Suprapubic skin (tissue), 4 donors: ENCODE measurements at regions not wholly inside any gene's neighbourhood (a gene's known extent, or its start where the extent isn't known, plus 50 kb on each side); places are given as distances from the start of the nearest gene placed in this dataset.
A peak's percentile ranks its signal among the peaks of the same experiment; 100 is the strongest.
"Not testable (repeated sequence)": the region's sequence is repeated elsewhere in the genome, so short reads cannot be mapped to it uniquely, and the experiment has no call there.

Experiments
- DNase-seq, 2 donors: peaks; one replicate each; pipeline ENCODE4 v3.0.0-alpha.2; 2019; ENCODE audit warnings: low spot score in 2 of 2
- H3K27ac ChIP-seq: fragments of 200-600 bp; sonication (generic); one replicate; pipeline ENCODE4 v1.5.1; 2019
- H3K27me3 ChIP-seq: fragments of 200-600 bp; sonication (generic); one replicate; pipeline ENCODE4 v1.5.1; 2019
- H3K36me3 ChIP-seq: fragments of 200-600 bp; sonication (generic); one replicate; pipeline ENCODE4 v1.5.1; 2019
- H3K4me1 ChIP-seq: fragments of 200-600 bp; sonication (generic); one replicate; pipeline ENCODE4 v1.5.1; 2019
- H3K4me3 ChIP-seq: fragments of 200-600 bp; sonication (generic); one replicate; pipeline ENCODE4 v1.5.1; 2019; ENCODE audit warnings: mild to moderate bottlenecking
- H3K9me3 ChIP-seq: fragments of 200-600 bp; sonication (generic); one replicate; pipeline ENCODE4 v1.5.1; 2019
- EP300 ChIP-seq: sonication (generic); formaldehyde crosslinking; IDR thresholded peaks from one replicate; pipeline ENCODE4 v1.6.1; 2017; ENCODE audit warnings: antibody characterized with exemption
- POLR2A ChIP-seq, 2 donors: fragments of 450-650 bp; IDR thresholded peaks; one replicate each; pipeline ENCODE4 v1.6.1; 2017; ENCODE audit warnings: antibody characterized with exemption in 2 of 2, mild to moderate bottlenecking in 2 of 2, moderate library complexity in 2 of 2
- POLR2AphosphoS5 ChIP-seq, 3 donors: sonication (generic); formaldehyde crosslinking; IDR thresholded peaks; one replicate each; pipeline ENCODE4 v1.6.1; 2017; ENCODE audit warnings: antibody characterized with exemption in 3 of 3
- WGBS: methylation state at CpG from one replicate; pipeline ENCODE4 v1.1.5; 2018; 5-methylcytosine and 5-hydroxymethylcytosine counted together
- TF ChIP-seq, protein P1 (sequence below), 2 donors: fragments of 200-600 bp in 1 of 2; fragments of 450-650 bp in 1 of 2; sonication (generic) in 1 of 2; IDR thresholded peaks; one replicate each; pipeline ENCODE4 v1.5.1; 2016 to 2019; ENCODE audit warnings: antibody characterized with exemption in 2 of 2, mild to moderate bottlenecking in 1 of 2, moderate library complexity in 1 of 2

DNA sequence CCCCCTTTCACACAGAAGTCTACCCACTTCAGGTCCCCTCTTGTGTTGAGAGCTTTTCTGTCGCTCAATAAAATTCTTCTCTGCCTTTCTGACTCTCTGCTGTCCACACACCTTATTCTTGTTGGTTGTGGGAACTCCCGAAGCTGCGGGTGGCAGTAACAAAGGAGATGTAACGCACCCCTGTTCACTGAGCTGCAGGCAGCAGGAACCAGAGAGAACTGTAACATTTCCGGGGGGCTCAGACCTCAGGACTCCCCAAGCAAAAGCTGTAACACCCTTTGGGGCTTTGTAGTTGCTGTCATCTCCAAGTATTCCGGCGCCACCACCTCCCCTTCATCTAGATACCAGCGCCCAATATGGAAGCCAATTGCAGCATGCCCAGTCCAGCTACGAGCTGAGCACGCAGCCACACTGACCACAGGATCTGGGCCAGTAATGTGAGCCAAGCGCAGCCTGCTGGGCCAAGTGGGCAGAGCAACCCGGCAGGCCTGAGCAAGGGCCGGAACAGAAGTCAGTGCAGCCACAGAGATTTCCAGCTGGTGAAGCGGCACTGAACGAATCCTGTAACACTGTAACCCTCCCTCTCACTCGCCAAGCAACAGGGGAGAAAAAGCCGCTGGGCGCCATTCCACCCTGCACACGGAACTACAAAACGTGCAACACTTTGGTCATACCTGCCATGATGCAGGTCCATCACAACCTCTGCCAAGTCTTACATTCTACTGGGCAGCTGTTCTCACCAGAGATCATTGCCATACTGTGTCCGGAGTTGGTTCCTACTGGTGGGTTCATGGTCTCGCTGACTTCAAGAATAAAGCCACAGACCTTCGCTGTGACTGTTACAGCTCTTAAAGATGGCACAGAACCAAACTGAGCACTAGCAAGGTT lies 194.3 kb downstream of the SPATA31A6 start:
- H3K4me1 ChIP-seq, H3K27ac ChIP-seq, H3K36me3 ChIP-seq, H3K4me3 ChIP-seq, H3K27me3 ChIP-seq, DNase-seq, H3K9me3 ChIP-seq: not testable (repeated sequence)
- 85% methylated on average over 21 of the region's 23 CpGs for WGBS

DNA sequence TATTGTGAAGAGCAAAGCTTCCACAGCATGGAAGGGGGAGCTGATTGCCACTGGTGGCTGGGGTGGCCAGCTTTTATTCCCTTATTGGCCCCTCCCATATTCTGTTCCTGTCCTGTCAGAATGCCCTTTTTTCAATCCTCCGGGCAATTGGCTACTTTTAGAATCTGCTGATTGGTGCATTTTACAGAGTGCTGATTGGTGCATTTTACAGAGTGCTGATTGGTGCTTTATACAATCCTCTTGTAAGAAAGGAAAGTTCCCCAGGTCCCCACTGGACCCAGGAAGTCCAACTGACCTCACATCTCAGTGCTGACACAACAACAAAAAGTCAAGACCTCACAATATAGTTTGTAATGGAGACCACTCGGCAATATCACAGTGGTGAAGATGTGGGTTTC lies 195.0 kb downstream of the SPATA31A6 start:
- WGBS = 94% methylated on average over 2 of the region's 2 CpGs
- DNase-seq = no peak
- no peaks in the 10 kb centered on the region for H3K27me3 ChIP-seq
- TF ChIP-seq POLR2A (IDR thresholded peaks at IDR 0.05) (no peak), POLR2AphosphoS5 (IDR thresholded peaks at IDR 0.05) (no peak), EP300 (no peak)
- TF ChIP-seq, protein P1, sequence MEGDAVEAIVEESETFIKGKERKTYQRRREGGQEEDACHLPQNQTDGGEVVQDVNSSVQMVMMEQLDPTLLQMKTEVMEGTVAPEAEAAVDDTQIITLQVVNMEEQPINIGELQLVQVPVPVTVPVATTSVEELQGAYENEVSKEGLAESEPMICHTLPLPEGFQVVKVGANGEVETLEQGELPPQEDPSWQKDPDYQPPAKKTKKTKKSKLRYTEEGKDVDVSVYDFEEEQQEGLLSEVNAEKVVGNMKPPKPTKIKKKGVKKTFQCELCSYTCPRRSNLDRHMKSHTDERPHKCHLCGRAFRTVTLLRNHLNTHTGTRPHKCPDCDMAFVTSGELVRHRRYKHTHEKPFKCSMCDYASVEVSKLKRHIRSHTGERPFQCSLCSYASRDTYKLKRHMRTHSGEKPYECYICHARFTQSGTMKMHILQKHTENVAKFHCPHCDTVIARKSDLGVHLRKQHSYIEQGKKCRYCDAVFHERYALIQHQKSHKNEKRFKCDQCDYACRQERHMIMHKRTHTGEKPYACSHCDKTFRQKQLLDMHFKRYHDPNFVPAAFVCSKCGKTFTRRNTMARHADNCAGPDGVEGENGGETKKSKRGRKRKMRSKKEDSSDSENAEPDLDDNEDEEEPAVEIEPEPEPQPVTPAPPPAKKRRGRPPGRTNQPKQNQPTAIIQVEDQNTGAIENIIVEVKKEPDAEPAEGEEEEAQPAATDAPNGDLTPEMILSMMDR (IDR thresholded peaks at IDR 0.05) = no peak
- no peak overlapping the region for H3K4me3 ChIP-seq
- no peak overlapping the region for H3K27ac ChIP-seq
- no peaks in the 10 kb centered on the region for H3K4me1 ChIP-seq
- H3K9me3 ChIP-seq = no peaks in the 10 kb centered on the region
- H3K36me3 ChIP-seq = no peaks in the 10 kb centered on the region

DNA sequence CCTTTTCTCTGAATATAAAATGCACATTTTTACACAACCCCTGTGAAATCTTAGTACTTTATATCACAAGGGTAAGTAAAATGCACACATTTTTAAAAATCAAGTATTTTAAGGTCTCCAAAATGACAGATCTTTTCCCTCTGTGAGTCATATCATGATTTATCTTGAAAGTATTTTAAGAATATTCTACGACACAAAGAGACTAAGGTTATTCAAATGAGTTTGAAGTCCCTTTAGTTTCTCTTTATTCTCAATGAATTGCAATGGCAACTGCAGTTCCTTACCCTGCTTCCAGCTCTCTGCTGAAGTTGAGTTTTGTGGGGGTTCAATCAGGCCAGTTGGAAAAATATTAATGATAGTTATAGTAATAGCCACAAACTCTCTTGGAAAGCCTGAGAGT lies 196.1 kb downstream of the SPATA31A6 start:
- not testable (repeated sequence) for H3K4me1 ChIP-seq, H3K9me3 ChIP-seq, H3K27me3 ChIP-seq, H3K27ac ChIP-seq, H3K4me3 ChIP-seq, DNase-seq, H3K36me3 ChIP-seq
- WGBS = 29% methylated on average over 1 of the region's 1 CpG

DNA sequence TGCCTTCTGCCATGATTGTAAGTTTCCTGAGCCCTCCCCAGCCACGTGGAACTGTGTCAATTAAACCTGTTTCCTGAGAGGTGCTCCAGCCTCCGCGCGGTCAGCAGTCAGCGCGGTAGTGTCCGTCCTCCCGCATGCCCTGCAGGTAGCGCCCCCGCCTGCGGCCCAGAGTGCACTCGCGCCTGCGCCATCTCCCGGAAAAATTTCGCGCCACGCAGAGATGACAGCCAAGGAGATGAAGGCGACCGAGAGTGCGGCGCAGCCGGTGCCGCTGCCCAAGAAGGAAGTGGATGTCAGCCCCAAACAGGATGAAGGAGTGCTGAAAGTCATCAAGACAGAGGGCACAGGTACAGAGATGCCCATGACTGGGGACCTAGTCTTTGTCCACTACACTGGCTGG lies 201.1 kb downstream of the SPATA31A6 start:
- not testable (repeated sequence) for H3K4me3 ChIP-seq, DNase-seq, H3K27me3 ChIP-seq, H3K9me3 ChIP-seq, H3K27ac ChIP-seq, H3K4me1 ChIP-seq, H3K36me3 ChIP-seq
- WGBS = 97% methylated on average over 24 of the region's 24 CpGs

DNA sequence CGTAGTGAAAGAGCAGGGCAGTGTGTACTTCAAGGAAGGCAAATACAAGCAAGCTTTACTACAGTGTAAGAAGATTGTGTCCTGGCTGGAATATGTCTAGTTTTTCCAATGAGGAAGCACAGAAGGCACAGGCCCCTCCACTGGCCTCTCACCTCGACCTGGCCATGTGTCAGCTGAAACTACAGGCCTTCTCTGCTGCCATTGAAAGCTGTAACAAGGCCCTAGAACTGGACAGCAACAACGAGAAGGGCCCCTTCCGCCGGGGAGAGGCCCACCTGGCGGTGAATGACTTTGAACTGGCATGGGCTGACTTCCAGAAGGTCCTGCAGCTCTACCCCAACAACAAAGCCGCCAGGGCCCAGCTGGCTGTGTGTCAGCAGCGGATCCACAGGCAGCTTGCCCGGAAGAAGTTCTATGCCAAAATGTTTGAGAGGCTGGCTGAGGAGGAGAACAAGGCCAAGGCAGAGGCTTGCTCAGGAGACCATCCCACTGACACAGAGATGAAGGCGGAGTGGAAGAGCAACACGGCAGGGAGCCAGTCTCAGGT lies 202.2 kb downstream of the SPATA31A6 start:
- peak in 1 of 2 donors; percentile 64 for DNase-seq
- not testable (repeated sequence) for H3K27ac ChIP-seq, H3K36me3 ChIP-seq, H3K4me1 ChIP-seq, H3K4me3 ChIP-seq, H3K9me3 ChIP-seq, H3K27me3 ChIP-seq
- 63% methylated on average over 9 of the region's 11 CpGs for WGBS

DNA sequence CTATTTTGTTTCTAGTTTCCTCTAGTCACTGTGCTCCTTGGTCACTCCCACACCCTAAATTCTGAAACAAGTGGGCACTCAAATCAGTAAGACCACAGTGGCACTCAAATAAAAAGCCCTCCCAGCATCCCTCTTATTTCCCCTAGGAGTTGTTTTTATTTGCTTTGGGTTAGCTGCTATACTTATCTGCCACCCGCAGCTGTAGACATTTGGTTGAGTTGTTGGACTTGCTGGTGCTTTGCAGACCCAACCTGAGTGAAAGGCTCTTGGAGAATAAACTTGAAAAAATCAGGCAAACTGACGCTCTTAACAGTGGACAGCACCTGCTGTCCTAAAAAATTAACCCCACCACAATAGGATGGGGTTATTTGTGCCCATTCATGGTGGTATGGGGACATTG lies 203.0 kb downstream of the SPATA31A6 start:
- DNase-seq = no peak
- Histone ChIP-seq H3K36me3 (no peaks in the 10 kb centered on the region), H3K4me1 (no peaks in the 10 kb centered on the region), H3K4me3 (no peak overlapping the region), H3K27ac (no peak overlapping the region), H3K9me3 (no peaks in the 10 kb centered on the region), H3K27me3 (no peaks in the 10 kb centered on the region)
- TF ChIP-seq POLR2A (IDR thresholded peaks at IDR 0.05) (no peak), POLR2AphosphoS5 (IDR thresholded peaks at IDR 0.05) (no peak), EP300 (no peak)
- TF ChIP-seq, protein P1 (IDR thresholded peaks at IDR 0.05) = no peak
- WGBS = 68% methylated on average over 2 of the region's 2 CpGs

DNA sequence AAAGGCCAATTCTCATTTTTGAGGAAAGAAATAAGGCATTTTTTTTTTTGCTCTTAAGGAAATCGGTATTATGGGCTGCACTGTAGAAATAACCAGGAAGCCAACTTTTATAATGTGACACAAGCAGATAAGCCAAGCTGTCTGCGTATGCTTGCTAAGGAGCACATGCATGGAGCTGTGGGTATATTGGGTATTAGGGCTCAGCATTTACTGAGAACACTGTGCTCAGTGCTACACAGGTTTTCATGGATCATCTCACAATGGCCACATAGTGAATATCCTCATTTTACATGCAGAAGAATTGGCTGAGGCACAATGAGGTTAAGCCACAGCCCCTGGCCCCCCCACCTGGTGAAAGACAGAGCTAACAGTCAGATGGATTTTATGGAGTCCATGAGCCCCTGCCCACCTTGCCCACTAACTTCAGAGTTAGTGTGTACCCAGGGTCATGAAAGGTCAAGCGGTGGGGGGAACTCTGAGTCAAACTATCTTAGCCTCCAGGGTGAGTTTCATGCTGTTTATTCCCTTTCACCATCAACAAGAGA lies 204.8 kb downstream of the SPATA31A6 start:
- no peak overlapping the region for H3K4me3 ChIP-seq
- no peak overlapping the region for H3K27ac ChIP-seq
- 84% methylated on average over 3 of the region's 3 CpGs for WGBS
- TF ChIP-seq POLR2A (IDR thresholded peaks at IDR 0.05) = no peak
- no peak for TF ChIP-seq EP300
- TF ChIP-seq POLR2AphosphoS5 (IDR thresholded peaks at IDR 0.05) = no peak
- TF ChIP-seq, protein P1 (IDR thresholded peaks at IDR 0.05) = no peak
- no peaks in the 10 kb centered on the region for H3K4me1 ChIP-seq
- no peaks in the 10 kb centered on the region for H3K27me3 ChIP-seq
- H3K36me3 ChIP-seq = no peaks in the 10 kb centered on the region
- no peaks in the 10 kb centered on the region for H3K9me3 ChIP-seq
- DNase-seq = no peak
